Endothelial cell of umbilical vein (primary cell): ENCODE measurements at regions not wholly inside any gene's neighbourhood (a gene's known extent, or its start where the extent isn't known, plus 50 kb on each side); places are given as distances from the start of the nearest gene placed in this dataset.

Experiments used
- CTCF ChIP-seq, 2 donors: IDR thresholded peaks; 1 replicate in 1 of 2; 2 replicates in 1 of 2; pipeline ENCODE4 v1.5.1; 2011; ENCODE audit warnings: low read length in 2 of 2, mild to moderate bottlenecking in 2 of 2, moderate library complexity in 2 of 2, control low read depth in 1 of 2, inconsistent platforms in 1 of 2, low read depth in 1 of 2; ENCODE audit not compliant: insufficient read depth in 1 of 2; ENCODE audit errors: extremely low read depth in 1 of 2
- EZH2 ChIP-seq: IDR thresholded peaks from 2 replicates; pipeline ENCODE4 v1.6.1; 2012; ENCODE audit warnings: borderline replicate concordance, low read depth, mild to moderate bottlenecking, moderate library complexity, low read length, inconsistent platforms; ENCODE audit not compliant: severe bottlenecking
- POLR2A ChIP-seq: IDR thresholded peaks from 2 replicates; pipeline ENCODE4 v1.6.1; 2012; ENCODE audit warnings: low read depth, mild to moderate bottlenecking, control low read depth, low read length
- POLR2AphosphoS5 ChIP-seq: IDR thresholded peaks from 2 replicates; pipeline ENCODE4 v1.6.1; 2012; ENCODE audit warnings: low read depth, mild to moderate bottlenecking, control low read depth, low read length, moderate library complexity; ENCODE audit not compliant: insufficient read depth

GRCh38 chr10:114876602-114877300 is 55.2 kb downstream of the FHIP2A start:
- TF ChIP-seq EZH2: no peak
- no peak for TF ChIP-seq POLR2A
- peak; percentile 81 to 89 for TF ChIP-seq CTCF (IDR thresholded peaks at IDR 0.05; ENCODE audit: extremely low read depth in 1 of 2, insufficient read depth in 1 of 2, low read depth in 1 of 2, low read length in 2 of 2)
- TF ChIP-seq POLR2AphosphoS5: no peak
